HepG2 (cell line): ENCODE measurements at regions not wholly inside any gene's neighbourhood (a gene's known extent, or its start where the extent isn't known, plus 50 kb on each side); places are given as distances from the start of the nearest gene placed in this dataset.

Experiments
- ATAC-seq: fragments of 200-7000 bp; cut with Tn5 transposase; 3 replicates; pipeline ENCODE4 v1.9.1; 2020; ENCODE audit warnings: mild to moderate bottlenecking, moderate library complexity
- BruUV-seq: library from RNA; stranded (reverse); fragments of 400-500 nt; replicated peaks from 2 replicates; lab custom pipeline; 2021; lab: Mats Ljungman, UMichigan
- CTCF ChIA-PET: fragments of 300-600 bp; formaldehyde crosslinking; extraction: SDS; loops from one replicate; lab custom pipeline; 2021; ENCODE audit warnings: low total read pairs, inconsistent platforms, low intra/inter-chr PET ratio; lab: Yijun Ruan, JAX
- POLR2A ChIA-PET: fragments of 350-600 bp; sonication (Branson Sonifier 250); formaldehyde crosslinking; loops from one replicate; lab custom pipeline; 2020; ENCODE audit warnings: antibody characterized with exemption, inconsistent platforms; lab: Yijun Ruan, JAX
- DNase-seq: peaks from one replicate; pipeline ENCODE4 v3.0.0-alpha.2; 2015; ENCODE audit warnings: low spot score
- FAIRE-seq: peaks from 3 replicates; lab custom pipeline; 2011; peaks lifted over from hg19 to GRCh38; lab: Jason Lieb, UNC
- H2AFZ ChIP-seq: one replicate; pipeline ENCODE4 v1.6.1; 2011; ENCODE audit warnings: low read length, inconsistent platforms
- H3K27ac ChIP-seq: fragments of 300-600 bp; 3 replicates; pipeline ENCODE4 v1.8.0; 2011; ENCODE audit warnings: mixed run types, mild to moderate bottlenecking, mixed read lengths, low read length, inconsistent platforms; ENCODE audit not compliant: insufficient read depth; ENCODE audit errors: extremely low read length
- H3K27me3 ChIP-seq, 2 experiments: fragments of 200-600 bp in 1 of 2; 2 replicates in 1 of 2; 3 replicates in 1 of 2; pipeline versions ENCODE4 v1.6.0 to v1.8.0; 2011; ENCODE audit warnings: low read length in 2 of 2, mild to moderate bottlenecking in 2 of 2, moderate library complexity in 2 of 2, inconsistent platforms in 1 of 2; ENCODE audit not compliant: insufficient read depth in 2 of 2, control insufficient read depth in 1 of 2
- H3K36me3 ChIP-seq, 2 experiments: fragments of 200-600 bp in 1 of 2; replicated peaks in 1 of 2; 2 replicates in 1 of 2; 3 replicates in 1 of 2; pipeline versions ENCODE4 v1.5.1 to v1.8.0; 2011; ENCODE audit warnings: low read length in 2 of 2, inconsistent platforms in 1 of 2; ENCODE audit not compliant: insufficient read depth in 2 of 2, control insufficient read depth in 1 of 2
- H3K4me1 ChIP-seq: 2 replicates; pipeline ENCODE4 v1.5.1; 2012; ENCODE audit warnings: low read length, inconsistent platforms; ENCODE audit not compliant: insufficient read depth
- H3K4me2 ChIP-seq: 2 replicates; pipeline ENCODE4 v1.6.0; 2011; ENCODE audit warnings: low read depth, low read length, inconsistent platforms
- H3K4me3 ChIP-seq, 3 experiments: fragments of 200-600 bp in 1 of 3; sonication (generic), shearing (Covaris generic) in 1 of 3; replicated peaks in 1 of 3; 2 replicates each; pipeline ENCODE4 v1.5.1; 2011 to 2016; ENCODE audit warnings: low read length in 3 of 3, inconsistent platforms in 2 of 3, low read depth in 2 of 3, mild to moderate bottlenecking in 2 of 3, control low read depth in 1 of 3, mixed read lengths in 1 of 3; ENCODE audit not compliant: insufficient read depth in 1 of 3
- H3K79me2 ChIP-seq: one replicate; pipeline ENCODE4 v1.6.1; 2011; ENCODE audit warnings: low read length, inconsistent platforms; ENCODE audit not compliant: insufficient read depth
- H3K9ac ChIP-seq: 2 replicates; pipeline ENCODE4 v1.6.0; 2011; ENCODE audit warnings: mild to moderate bottlenecking, low read depth, low read length, inconsistent platforms; ENCODE audit not compliant: insufficient read depth
- H3K9me3 ChIP-seq: 2 replicates; pipeline ENCODE4 v1.5.1; 2012; ENCODE audit warnings: mild to moderate bottlenecking, low read length
- H4K20me1 ChIP-seq: 2 replicates; pipeline ENCODE4 v1.6.0; 2011; ENCODE audit warnings: inconsistent platforms, mild to moderate bottlenecking, low read length, moderate library complexity; ENCODE audit not compliant: insufficient read depth
- EED ChIP-seq: sonication (generic); formaldehyde crosslinking; IDR thresholded peaks from 2 replicates; pipeline ENCODE4 v1.5.0; 2020; ENCODE audit warnings: mild to moderate bottlenecking, missing genetic modification reagents
- FOXK2 ChIP-seq: fragments of 450-650 bp; IDR thresholded peaks from 2 replicates; pipeline ENCODE4 v1.6.1; 2016
- HBP1 ChIP-seq: IDR thresholded peaks from 2 replicates; pipeline ENCODE4 v1.6.1; 2016; ENCODE audit warnings: low read depth, control low read depth
- HMGA1 ChIP-seq: sonication (generic); formaldehyde crosslinking; conservative IDR thresholded peaks from 2 replicates; pipeline ENCODE4 v1.4.0; 2020; ENCODE audit warnings: missing genetic modification reagents
- MED8 ChIP-seq: sonication (generic); formaldehyde crosslinking; IDR thresholded peaks from 2 replicates; pipeline ENCODE4 v1.8.1; 2023; ENCODE audit warnings: mild to moderate bottlenecking, missing genetic modification reagents; ENCODE audit not compliant: insufficient replicate concordance
- MEIS2 ChIP-seq: sonication (generic); formaldehyde crosslinking; IDR thresholded peaks from 2 replicates; pipeline ENCODE4 v1.9.0; 2021; ENCODE audit warnings: mild to moderate bottlenecking, missing genetic modification reagents
- NAIF1 ChIP-seq: sonication (generic); formaldehyde crosslinking; IDR thresholded peaks from 2 replicates; pipeline ENCODE4 v1.5.0; 2020; ENCODE audit warnings: mild to moderate bottlenecking, missing genetic modification reagents, borderline replicate concordance
- NR2F2 ChIP-seq: IDR thresholded peaks from 2 replicates; pipeline ENCODE4 v1.6.1; 2012; ENCODE audit warnings: low read depth, inconsistent platforms, borderline replicate concordance
- ZBTB37 ChIP-seq: sonication (generic); formaldehyde crosslinking; IDR thresholded peaks from 2 replicates; pipeline ENCODE4 v1.4.0; 2020; ENCODE audit warnings: mild to moderate bottlenecking, missing genetic modification reagents
- ZNF136 ChIP-seq: sonication (generic); formaldehyde crosslinking; IDR thresholded peaks from 2 replicates; pipeline ENCODE4 v1.8.1; 2022; ENCODE audit warnings: low read depth, mild to moderate bottlenecking, moderate library complexity, missing genetic modification reagents
- ZNF598 ChIP-seq: sonication (generic); formaldehyde crosslinking; IDR thresholded peaks from 2 replicates; pipeline ENCODE4 v1.5.1; 2020; ENCODE audit warnings: mild to moderate bottlenecking, missing genetic modification reagents, borderline replicate concordance
- WGBS: methylation state at CpG from one replicate; pipeline ENCODE4 v1.1.6; 2017; ENCODE audit warnings: low lambda C conversion rate; 5-methylcytosine and 5-hydroxymethylcytosine counted together
- in situ Hi-C: cut with HindIII; loops from 2 replicates; pipeline ENCODE4 v1.10.0; 2017; ENCODE audit warnings: low pct_unique_long_range_greater_than_20kb; ENCODE audit not compliant: extremely low pct_ligation_motif_present
- intact Hi-C: fragments of 100-400 bp; cut with micrococcal nuclease; formaldehyde crosslinking; loops from one replicate; pipeline ENCODE4 v1.10.0; 2022; ENCODE audit not compliant: unreplicated experiment
- TF ChIP-seq, protein P1 (sequence below): sonication (generic); formaldehyde crosslinking; IDR thresholded peaks from 2 replicates; pipeline ENCODE4 v1.4.0; 2020; ENCODE audit warnings: missing genetic modification reagents, borderline replicate concordance
- TF ChIP-seq, protein P2 (sequence below): sonication (generic); formaldehyde crosslinking; IDR thresholded peaks from 2 replicates; pipeline ENCODE4 v1.8.0; 2022; ENCODE audit warnings: mild to moderate bottlenecking, missing genetic modification reagents
- TF ChIP-seq, protein P3 (sequence below): IDR thresholded peaks from 2 replicates; pipeline ENCODE4 v1.6.1; 2016; ENCODE audit warnings: mild to moderate bottlenecking, missing biosample characterization, missing genetic modification reagents

- Histone ChIP-seq H3K4me2 (no peak overlapping the region), H3K4me3 (no peak overlapping the region), H3K9ac (no peak overlapping the region), H3K9me3 (no peaks in the 10 kb centered on the region), H4K20me1 (no peaks in the 10 kb centered on the region), H3K79me2 (no peaks in the 10 kb centered on the region), H2AFZ (no peak overlapping the region), H3K4me1 (no peaks in the 10 kb centered on the region), H3K36me3 (no peaks in the 10 kb centered on the region), H3K27me3 (no peaks in the 10 kb centered on the region), H3K27ac (no peak overlapping the region)
- 3% methylated on average over 4 of the region's 4 CpGs for WGBS
- intact Hi-C loops: no loop called here
- ATAC-seq (no peak), DNase-seq (no peak), FAIRE-seq (no peak)
- ChIA-PET CTCF (no interaction called here), POLR2A (no interaction called here)
- in situ Hi-C loops: no loop called here
- TF ChIP-seq EED (CRISPR knock-in tag) (no peak), HBP1 (no peak), MEIS2 (no peak), NR2F2 (no peak), MED8 (CRISPR knock-in tag) (no peak)
- TF ChIP-seq, protein P1, sequence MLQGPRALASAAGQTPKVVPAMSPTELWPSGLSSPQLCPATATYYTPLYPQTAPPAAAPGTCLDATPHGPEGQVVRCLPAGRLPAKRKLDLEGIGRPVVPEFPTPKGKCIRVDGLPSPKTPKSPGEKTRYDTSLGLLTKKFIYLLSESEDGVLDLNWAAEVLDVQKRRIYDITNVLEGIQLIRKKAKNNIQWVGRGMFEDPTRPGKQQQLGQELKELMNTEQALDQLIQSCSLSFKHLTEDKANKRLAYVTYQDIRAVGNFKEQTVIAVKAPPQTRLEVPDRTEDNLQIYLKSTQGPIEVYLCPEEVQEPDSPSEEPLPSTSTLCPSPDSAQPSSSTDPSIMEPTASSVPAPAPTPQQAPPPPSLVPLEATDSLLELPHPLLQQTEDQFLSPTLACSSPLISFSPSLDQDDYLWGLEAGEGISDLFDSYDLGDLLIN: no peak
- BruUV-seq: no TSS peak
These were observed 150.9 kb downstream of the METTL4 start for GRCh38 chr18:2420367-2420766.

DNA sequence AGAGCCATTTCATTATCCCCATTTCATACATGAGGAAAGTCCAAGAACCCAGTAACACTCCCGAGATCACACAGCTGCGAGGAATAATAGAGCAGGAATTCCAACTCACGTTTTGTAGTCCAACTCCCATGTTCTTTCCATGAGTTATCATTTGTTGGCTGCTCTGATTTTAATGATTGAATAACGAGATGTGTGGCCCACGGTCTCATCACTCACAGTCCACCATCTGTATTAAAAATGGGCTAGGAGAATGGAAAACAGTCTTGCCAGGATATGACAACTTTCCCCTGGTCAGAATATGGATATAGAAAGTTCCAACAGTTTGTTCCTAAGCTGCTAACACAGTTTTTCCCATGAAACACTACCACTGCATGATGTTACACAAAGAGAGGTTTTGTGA is 147.5 kb downstream of the METTL4 start:
- no peaks in the 10 kb centered on the region; a peak in 1 of 5 replicates for H3K27me3 ChIP-seq
- no peak overlapping the region for H3K9ac ChIP-seq
- FAIRE-seq (no peak), DNase-seq (no peak), ATAC-seq (no peak)
- H3K4me2 ChIP-seq: no peak overlapping the region
- H4K20me1 ChIP-seq: no peaks in the 10 kb centered on the region
- in situ Hi-C loops (no loop called here), intact Hi-C loops (no loop called here)
- BruUV-seq: no TSS peak
- H3K4me3 ChIP-seq: no peak overlapping the region
- H3K36me3 ChIP-seq: no peaks in the 10 kb centered on the region
- no peak overlapping the region for H2AFZ ChIP-seq
- H3K9me3 ChIP-seq: no peaks in the 10 kb centered on the region
- no peaks in the 10 kb centered on the region for H3K4me1 ChIP-seq
- H3K27ac ChIP-seq: no peak overlapping the region
- CTCF ChIA-PET: no interaction called here
- WGBS: 0% methylated on average over 5 of the region's 5 CpGs
- no peaks in the 10 kb centered on the region for H3K79me2 ChIP-seq
- POLR2A ChIA-PET: no interaction called here
- TF ChIP-seq HMGA1 (CRISPR knock-in tag): no peak
- TF ChIP-seq, protein P2, sequence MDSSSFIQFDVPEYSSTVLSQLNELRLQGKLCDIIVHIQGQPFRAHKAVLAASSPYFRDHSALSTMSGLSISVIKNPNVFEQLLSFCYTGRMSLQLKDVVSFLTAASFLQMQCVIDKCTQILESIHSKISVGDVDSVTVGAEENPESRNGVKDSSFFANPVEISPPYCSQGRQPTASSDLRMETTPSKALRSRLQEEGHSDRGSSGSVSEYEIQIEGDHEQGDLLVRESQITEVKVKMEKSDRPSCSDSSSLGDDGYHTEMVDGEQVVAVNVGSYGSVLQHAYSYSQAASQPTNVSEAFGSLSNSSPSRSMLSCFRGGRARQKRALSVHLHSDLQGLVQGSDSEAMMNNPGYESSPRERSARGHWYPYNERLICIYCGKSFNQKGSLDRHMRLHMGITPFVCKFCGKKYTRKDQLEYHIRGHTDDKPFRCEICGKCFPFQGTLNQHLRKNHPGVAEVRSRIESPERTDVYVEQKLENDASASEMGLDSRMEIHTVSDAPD (CRISPR knock-in tag): no peak
- no peak for TF ChIP-seq ZNF598 (CRISPR knock-in tag)
- no peak for TF ChIP-seq ZNF136 (CRISPR knock-in tag)
- no peak for TF ChIP-seq ZBTB37 (CRISPR knock-in tag)
- TF ChIP-seq NAIF1 (CRISPR knock-in tag): no peak
- no peak for TF ChIP-seq FOXK2
- TF ChIP-seq, protein P3, sequence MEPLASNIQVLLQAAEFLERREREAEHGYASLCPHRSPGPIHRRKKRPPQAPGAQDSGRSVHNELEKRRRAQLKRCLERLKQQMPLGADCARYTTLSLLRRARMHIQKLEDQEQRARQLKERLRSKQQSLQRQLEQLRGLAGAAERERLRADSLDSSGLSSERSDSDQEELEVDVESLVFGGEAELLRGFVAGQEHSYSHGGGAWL (CRISPR knock-in tag): no peak
